ENCODE measurements at regions not wholly inside any gene's neighbourhood (a gene's known extent, or its start where the extent isn't known, plus 50 kb on each side); places are given as distances from the start of the nearest gene placed in this dataset.

- no peak for DNase-seq (ENCODE audit: low read depth)
- H3K4me3 ChIP-seq (replicated peaks; ENCODE audit: low read depth, low read length) = no peak overlapping the region
- TF ChIP-seq, protein P1, sequence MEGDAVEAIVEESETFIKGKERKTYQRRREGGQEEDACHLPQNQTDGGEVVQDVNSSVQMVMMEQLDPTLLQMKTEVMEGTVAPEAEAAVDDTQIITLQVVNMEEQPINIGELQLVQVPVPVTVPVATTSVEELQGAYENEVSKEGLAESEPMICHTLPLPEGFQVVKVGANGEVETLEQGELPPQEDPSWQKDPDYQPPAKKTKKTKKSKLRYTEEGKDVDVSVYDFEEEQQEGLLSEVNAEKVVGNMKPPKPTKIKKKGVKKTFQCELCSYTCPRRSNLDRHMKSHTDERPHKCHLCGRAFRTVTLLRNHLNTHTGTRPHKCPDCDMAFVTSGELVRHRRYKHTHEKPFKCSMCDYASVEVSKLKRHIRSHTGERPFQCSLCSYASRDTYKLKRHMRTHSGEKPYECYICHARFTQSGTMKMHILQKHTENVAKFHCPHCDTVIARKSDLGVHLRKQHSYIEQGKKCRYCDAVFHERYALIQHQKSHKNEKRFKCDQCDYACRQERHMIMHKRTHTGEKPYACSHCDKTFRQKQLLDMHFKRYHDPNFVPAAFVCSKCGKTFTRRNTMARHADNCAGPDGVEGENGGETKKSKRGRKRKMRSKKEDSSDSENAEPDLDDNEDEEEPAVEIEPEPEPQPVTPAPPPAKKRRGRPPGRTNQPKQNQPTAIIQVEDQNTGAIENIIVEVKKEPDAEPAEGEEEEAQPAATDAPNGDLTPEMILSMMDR (IDR thresholded peaks at IDR 0.05; ENCODE audit: low read length, missing control alignments) = no peak
Observed at GRCh38 chr18:78113136-78113939, 863.7 kb downstream of the GALR1 start.

- TF ChIP-seq, protein P1 (IDR thresholded peaks at IDR 0.05; ENCODE audit: low read length, missing control alignments) = no peak
Observed at GRCh38 chr18:78113940-78114251, 864.2 kb downstream of the GALR1 start.

DNA sequence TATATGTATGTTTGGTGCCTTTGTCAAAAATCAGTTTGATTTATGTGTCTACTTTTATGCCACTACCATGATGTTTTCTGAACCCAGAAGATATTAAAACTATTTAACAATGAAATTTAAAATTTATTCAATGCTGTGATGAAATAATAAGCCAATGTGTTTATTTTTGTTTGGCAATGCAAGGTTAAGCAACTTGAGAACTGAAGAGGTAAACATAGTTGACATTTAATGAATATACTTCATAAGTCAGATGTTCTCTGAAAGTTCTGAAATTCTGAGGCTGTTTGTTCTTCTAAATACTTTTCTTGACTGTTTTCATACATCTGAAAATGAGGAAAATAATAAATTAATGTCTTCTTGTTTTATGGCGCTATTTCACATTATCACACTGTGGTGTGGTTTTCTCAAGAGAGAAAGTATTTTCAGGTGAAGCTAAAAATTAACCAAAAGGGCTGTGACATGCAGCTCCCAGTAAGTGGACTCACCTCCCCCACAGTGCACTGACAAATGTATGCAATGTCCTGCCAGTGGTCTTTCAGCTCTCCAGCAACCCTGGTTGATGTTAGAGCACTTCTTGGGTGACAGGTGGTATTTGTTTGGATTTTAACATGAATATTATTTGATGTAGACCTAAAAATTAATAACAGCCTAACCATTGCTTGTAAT, 863.6 kb upstream of the SALL3 start:
- no peak overlapping the region for H3K4me3 ChIP-seq (replicated peaks; ENCODE audit: low read depth, low read length)
- TF ChIP-seq, protein P1 (IDR thresholded peaks at IDR 0.05; ENCODE audit: low read length, missing control alignments) = no peak
- no peak for DNase-seq (ENCODE audit: low read depth)

More at GRCh38 chr18:78113940-78114251, 864.2 kb downstream of the GALR1 start:
- DNase-seq (ENCODE audit: low read depth) = no peak
- H3K4me3 ChIP-seq (replicated peaks; ENCODE audit: low read depth, low read length) = no peak overlapping the region

- TF ChIP-seq, protein P1 (IDR thresholded peaks at IDR 0.05; ENCODE audit: low read length, missing control alignments) = no peak
Observed at GRCh38 chr18:78123144-78123909, 856.3 kb upstream of the SALL3 start.

DNA sequence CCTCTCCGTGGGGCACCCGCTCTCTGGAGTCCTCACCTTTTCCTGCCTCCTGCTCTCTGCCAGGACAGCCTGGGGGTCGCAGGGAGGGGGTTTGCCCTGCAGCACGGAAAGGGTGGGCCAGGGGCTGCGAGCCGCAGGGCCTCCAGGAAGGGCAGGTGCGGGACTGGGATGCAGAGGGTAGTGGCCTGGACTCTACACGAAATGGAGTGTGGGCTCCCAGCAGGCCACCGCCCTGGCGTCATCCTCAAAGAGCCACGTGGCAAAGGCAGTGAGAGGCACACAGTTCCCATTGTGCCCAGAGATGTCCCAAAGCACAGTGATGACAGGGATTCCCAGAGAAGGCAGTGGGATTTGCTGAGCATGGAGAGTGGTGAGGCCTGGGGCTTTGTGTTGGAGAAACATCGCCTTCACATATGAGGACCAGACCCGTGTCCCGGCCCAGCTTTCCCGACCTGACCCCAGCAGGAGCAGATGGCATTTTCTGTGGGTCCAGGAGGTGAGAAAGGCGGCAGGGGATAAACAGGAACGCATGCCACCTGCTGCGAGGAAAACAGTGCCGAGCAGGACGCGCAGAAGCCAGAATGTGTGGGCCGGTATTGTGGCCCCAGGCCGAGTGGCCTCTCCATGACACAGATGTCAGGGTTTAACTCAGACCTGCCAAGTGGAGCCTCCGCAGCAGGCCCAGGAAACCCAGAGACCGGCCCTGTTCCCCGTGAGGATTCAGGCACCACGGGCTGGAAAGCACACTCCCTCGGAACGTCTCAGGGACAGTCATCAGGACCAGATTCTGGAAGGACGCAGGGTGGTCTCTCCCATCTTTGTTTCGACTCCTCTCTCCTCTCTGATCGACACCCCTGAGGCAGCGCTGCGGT, 855.5 kb upstream of the SALL3 start:
- TF ChIP-seq, protein P1 (IDR thresholded peaks at IDR 0.05; ENCODE audit: low read length, missing control alignments) = no peak
- no peak overlapping the region for H3K4me3 ChIP-seq (replicated peaks; ENCODE audit: low read depth, low read length)
- no peak for DNase-seq (ENCODE audit: low read depth)

More at GRCh38 chr18:78123144-78123909, 856.3 kb upstream of the SALL3 start:
- no peak for DNase-seq (ENCODE audit: low read depth)
- no peak overlapping the region for H3K4me3 ChIP-seq (replicated peaks; ENCODE audit: low read depth, low read length)

- DNase-seq (ENCODE audit: low read depth) = no peak
- H3K4me3 ChIP-seq (replicated peaks; ENCODE audit: low read depth, low read length) = no peak overlapping the region
- TF ChIP-seq, protein P1 (IDR thresholded peaks at IDR 0.05; ENCODE audit: low read length, missing control alignments) = no peak
Observed at GRCh38 chr18:78125206-78125896, 854.3 kb upstream of the SALL3 start.

Data from fibroblast of pulmonary artery (primary cell).